ENCODE measurements at regions not wholly inside any gene's neighbourhood (a gene's known extent, or its start where the extent isn't known, plus 50 kb on each side); places are given as distances from the start of the nearest gene placed in this dataset.
"Not testable (repeated sequence)": the region's sequence is repeated elsewhere in the genome, so short reads cannot be mapped to it uniquely, and the experiment has no call there.

DNA sequence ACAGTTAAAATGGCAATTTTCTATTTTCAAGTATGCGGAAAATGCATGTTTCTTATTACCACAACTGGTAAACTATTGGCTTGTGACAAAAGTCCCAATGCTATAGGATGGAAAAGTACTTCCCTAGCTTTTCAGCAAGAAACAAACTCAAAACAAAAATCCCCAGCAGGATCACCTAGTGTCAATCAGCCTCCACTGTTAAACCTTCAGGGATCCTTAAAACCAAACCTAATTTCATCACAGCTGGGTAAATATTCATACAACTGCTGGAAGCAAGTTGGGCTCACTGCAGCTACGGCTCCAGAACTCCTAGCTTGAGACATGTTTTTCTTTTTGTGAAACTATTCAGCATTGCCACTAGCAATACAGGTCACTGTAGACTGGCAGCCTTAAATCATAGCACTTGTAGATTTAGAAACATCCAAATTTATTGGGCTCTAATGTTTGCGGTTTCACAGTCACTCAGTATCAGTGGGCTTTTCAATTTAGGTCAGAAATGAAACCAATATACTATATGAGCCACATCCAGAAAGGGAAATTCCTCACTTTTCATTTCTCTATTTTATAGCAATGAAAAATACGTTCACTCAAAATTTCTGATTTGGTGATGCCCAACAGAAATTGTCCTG is 145.2 kb upstream of the ANK3 start:
- no peak for DNase-seq (ENCODE audit: low read depth)
- H3K4me3 ChIP-seq (ENCODE audit: control insufficient read depth, low read depth, low read length), result no peak overlapping the region
- TF ChIP-seq, protein P1, sequence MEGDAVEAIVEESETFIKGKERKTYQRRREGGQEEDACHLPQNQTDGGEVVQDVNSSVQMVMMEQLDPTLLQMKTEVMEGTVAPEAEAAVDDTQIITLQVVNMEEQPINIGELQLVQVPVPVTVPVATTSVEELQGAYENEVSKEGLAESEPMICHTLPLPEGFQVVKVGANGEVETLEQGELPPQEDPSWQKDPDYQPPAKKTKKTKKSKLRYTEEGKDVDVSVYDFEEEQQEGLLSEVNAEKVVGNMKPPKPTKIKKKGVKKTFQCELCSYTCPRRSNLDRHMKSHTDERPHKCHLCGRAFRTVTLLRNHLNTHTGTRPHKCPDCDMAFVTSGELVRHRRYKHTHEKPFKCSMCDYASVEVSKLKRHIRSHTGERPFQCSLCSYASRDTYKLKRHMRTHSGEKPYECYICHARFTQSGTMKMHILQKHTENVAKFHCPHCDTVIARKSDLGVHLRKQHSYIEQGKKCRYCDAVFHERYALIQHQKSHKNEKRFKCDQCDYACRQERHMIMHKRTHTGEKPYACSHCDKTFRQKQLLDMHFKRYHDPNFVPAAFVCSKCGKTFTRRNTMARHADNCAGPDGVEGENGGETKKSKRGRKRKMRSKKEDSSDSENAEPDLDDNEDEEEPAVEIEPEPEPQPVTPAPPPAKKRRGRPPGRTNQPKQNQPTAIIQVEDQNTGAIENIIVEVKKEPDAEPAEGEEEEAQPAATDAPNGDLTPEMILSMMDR (conservative IDR thresholded peaks at IDR 0.05; ENCODE audit: control insufficient read depth, insufficient read depth, low read depth, low read length), result no peak

GRCh38 chr10:60532696-60533468 is 143.2 kb upstream of the ANK3 start:
- TF ChIP-seq, protein P1 (conservative IDR thresholded peaks at IDR 0.05; ENCODE audit: control insufficient read depth, insufficient read depth, low read depth, low read length), result no peak
- DNase-seq (ENCODE audit: low read depth), result no peak
- no peak overlapping the region for H3K4me3 ChIP-seq (ENCODE audit: control insufficient read depth, low read depth, low read length)

DNA sequence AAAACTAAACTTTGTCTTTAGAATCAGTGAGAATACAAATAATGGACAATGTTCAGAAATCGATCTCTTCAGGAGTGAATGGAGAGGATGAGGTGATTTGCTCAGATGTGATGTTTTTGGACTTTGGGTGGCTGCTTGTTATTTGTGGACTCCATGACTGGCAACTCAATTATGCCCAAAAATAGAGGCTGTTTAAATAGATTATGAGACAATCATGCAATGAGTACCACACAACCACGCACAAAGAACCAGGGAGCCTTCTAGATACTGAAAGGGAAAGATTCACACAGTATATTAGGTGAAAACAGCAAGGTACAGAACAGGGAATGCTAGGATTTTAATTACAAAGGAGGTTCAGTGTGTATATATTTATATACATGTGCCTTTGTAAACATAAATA is 141.3 kb upstream of the ANK3 start:
- TF ChIP-seq, protein P1 (conservative IDR thresholded peaks at IDR 0.05; ENCODE audit: control insufficient read depth, insufficient read depth, low read depth, low read length), result no peak
- H3K4me3 ChIP-seq (ENCODE audit: control insufficient read depth, low read depth, low read length), result no peak overlapping the region
- no peak for DNase-seq (ENCODE audit: low read depth)

GRCh38 chr10:60527676-60528075 is 138.0 kb upstream of the ANK3 start:
- no peak for DNase-seq (ENCODE audit: low read depth)
- TF ChIP-seq, protein P1 (conservative IDR thresholded peaks at IDR 0.05; ENCODE audit: control insufficient read depth, insufficient read depth, low read depth, low read length), result no peak
- no peak overlapping the region for H3K4me3 ChIP-seq (ENCODE audit: control insufficient read depth, low read depth, low read length)

DNA sequence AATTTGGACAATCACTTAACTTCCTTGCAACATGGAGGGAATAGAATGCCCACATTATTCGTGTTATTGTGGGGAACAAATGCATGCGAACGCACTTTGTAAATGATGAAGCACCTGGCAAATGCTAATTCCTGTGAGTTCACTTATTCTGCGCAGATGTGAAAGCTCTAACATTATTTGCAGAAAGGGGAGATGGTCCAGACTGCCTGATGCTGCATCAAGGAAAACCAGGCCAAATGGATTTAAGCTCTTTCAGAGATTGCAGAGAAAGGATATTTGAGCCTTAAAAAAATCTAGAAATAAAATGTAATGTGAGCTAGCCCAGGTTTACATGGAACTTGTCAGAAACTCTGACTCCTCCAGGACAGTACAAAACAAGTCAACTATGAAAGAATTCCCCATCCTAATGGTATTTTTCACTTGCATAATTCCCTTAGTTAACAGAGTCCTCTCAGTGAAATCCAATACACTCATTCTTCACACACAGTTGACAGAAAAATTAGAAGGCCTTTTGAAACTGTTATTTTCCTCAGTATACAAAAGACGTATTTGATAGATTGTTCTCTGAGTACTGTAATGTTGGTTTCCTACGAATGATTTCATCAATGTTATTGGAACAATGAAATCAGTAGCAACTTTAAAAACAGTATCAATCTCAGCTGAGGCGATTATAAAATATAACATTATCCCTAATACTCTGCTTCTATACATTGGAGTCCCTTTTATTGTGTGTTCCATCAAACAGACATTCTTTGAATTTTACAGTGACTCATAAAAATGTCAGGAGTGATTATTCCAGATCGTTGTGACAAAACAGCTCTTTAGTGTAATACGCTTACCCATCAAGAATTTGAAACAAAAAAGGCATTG is 136.3 kb upstream of the ANK3 start:
- H3K4me3 ChIP-seq (ENCODE audit: control insufficient read depth, low read depth, low read length), result no peak overlapping the region
- TF ChIP-seq, protein P1 (conservative IDR thresholded peaks at IDR 0.05; ENCODE audit: control insufficient read depth, insufficient read depth, low read depth, low read length), result no peak
- no peak for DNase-seq (ENCODE audit: low read depth)

DNA sequence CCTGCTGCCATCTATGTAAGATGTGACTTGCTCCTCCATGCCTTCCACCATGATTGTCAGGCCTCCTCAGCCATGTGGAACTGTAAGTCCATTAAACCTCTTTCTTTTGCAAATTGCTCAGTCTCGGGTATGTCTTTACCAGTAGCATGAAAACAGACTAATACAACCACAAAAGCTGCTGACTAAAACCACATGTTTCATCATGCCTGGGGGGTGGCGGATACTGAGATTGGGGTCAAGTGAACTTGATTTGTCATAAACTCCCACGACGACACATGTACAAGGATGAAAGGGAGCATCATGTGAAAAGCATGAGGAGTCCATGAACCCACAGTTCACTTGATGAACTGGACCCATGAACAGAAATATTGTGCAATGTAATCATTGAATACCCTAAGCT is 134.9 kb upstream of the ANK3 start:
- peak; percentile 89 for DNase-seq (ENCODE audit: low read depth)
- TF ChIP-seq, protein P1 (conservative IDR thresholded peaks at IDR 0.05; ENCODE audit: control insufficient read depth, insufficient read depth, low read depth, low read length), result no peak
- H3K4me3 ChIP-seq (ENCODE audit: control insufficient read depth, low read depth, low read length), result no peak overlapping the region

- not testable (repeated sequence) for H3K4me3 ChIP-seq (ENCODE audit: control insufficient read depth, low read depth, low read length); DNase-seq (ENCODE audit: low read depth)
Observed at GRCh38 chr10:60523371-60523770, 133.7 kb upstream of the ANK3 start.
